ENCODE measurements at regions not wholly inside any gene's neighbourhood (a gene's known extent, or its start where the extent isn't known, plus 50 kb on each side); places are given as distances from the start of the nearest gene placed in this dataset.

DNA sequence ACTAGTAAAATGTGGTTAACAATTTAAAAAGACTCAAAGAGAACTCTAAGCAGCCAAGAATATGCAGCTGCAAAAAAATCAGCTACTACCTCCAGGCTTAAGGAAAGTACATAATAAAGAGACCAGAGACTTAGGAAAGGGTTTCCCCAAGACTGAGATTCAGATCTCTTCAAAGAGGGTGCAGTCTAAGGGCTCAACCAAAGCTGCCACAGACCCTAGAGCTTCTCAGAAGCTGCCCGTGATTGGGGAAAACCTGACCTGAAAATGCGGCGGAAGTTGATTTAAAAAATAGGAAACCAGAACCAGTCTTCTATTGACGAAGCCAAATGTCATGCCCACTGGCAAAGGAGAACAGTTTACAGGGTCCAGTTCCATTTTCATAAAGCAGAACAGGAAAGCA is 516.8 kb upstream of the MARCKS start (continued):
- TF ChIP-seq, protein P1, sequence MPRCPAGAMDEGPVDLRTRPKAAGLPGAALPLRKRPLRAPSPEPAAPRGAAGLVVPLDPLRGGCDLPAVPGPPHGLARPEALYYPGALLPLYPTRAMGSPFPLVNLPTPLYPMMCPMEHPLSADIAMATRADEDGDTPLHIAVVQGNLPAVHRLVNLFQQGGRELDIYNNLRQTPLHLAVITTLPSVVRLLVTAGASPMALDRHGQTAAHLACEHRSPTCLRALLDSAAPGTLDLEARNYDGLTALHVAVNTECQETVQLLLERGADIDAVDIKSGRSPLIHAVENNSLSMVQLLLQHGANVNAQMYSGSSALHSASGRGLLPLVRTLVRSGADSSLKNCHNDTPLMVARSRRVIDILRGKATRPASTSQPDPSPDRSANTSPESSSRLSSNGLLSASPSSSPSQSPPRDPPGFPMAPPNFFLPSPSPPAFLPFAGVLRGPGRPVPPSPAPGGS (IDR thresholded peaks at IDR 0.05) = no peak

DNA sequence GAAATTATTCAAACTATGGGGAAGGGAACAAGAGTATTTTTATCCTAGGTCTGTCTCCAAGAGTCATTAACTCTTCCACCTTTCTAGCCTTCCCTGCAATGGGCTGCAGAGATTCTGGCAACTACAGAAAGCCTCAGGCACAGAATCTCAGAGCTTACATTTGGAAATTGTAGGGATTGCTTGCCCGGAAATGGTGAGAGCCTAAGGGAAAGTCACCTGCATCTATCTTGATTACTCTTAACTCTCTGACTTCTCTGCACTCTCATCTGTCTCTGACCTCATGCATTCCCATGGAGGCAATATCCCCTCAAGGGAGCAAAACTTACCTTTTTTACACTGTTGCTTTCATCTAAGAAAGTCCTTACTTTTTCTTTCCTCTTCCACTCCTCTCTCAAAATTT is 513.2 kb upstream of the MARCKS start:
- 46% methylated on average over 1 of the region's 1 CpG for WGBS (ENCODE audit: missing lambda C conversion rate)
- no peak for FAIRE-seq
- CTCF ChIA-PET = no interaction called here
- ATAC-seq = no peak
- no peak overlapping the region for H3K4me3 ChIP-seq
- DNase-seq (ENCODE audit: low read depth in 1 of 2, low spot score in 1 of 2) = no peak
- H3K9me3 ChIP-seq = no peaks in the 10 kb centered on the region
- TF ChIP-seq NFE2L2 (conservative IDR thresholded peaks at IDR 0.05; ENCODE audit: low read length) = no peak
- TF ChIP-seq HEYL (CRISPR knock-in tag; IDR thresholded peaks at IDR 0.05) = no peak
- no peak for TF ChIP-seq RCOR1 (IDR thresholded peaks at IDR 0.05; ENCODE audit: low read depth, low read length)
- TF ChIP-seq BHLHE40 (IDR thresholded peaks at IDR 0.05; ENCODE audit: low read depth, low read length) = no peak
- no peak overlapping the region for H3K4me2 ChIP-seq
- POLR2A ChIA-PET = no interaction called here
- H3K27ac ChIP-seq = no peak overlapping the region
- 0 out of 3 replicates have a peak, but pooled peaks cover 4% of the 10 kb centered on the region for H3K4me1 ChIP-seq

DNA sequence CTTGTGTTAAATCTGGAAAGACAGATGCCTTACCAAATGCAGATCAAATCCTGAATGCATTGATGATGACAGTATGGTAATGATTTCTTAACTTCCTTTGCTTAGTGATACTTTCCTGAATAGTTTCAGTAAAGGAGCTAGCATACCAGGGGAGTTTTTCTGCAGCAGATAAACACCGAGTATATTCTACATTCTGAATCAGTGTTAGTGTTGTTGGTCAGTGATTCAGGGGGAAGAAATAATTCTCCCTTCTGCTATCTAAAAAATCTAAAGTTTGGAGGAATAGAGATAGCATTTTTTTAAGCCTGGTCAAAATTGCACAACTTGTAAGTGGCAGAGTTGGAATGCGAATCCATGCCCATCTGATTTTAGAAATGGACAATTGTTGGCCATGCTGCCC is 512.2 kb upstream of the MARCKS start:
- CTCF ChIA-PET = no interaction called here

DNA sequence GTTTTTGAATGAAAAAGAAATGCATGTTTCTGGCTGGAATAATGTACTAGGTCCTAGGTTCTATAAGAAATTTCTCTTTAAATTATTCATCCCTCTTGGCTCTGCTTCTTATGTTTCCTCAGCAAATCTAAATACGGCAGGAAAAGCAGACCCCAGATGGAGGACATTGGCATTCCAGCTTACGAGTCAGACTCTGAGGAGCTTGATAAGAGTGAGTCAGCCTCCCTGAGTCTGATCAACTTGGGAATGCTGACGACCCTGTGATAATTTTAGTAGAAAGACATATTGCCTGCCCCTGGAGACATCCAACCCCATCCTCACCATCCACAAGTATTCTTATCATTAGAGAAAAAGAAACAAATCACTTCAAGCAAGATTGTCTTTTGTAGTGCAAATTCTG is 509.7 kb upstream of the MARCKS start:
- H3K4me1 ChIP-seq = peaks cover 22% of the 10 kb centered on the region
- ATAC-seq (no peak), DNase-seq (ENCODE audit: low read depth in 1 of 2, low spot score in 1 of 2) (no peak), FAIRE-seq (no peak)
- CTCF ChIA-PET = no interaction called here
- 0 out of 3 replicates have a peak overlapping the region, but pooled peaks have one; percentile 6 for H3K4me2 ChIP-seq
- H3K9me3 ChIP-seq = no peaks in the 10 kb centered on the region
- H3K4me3 ChIP-seq = no peak overlapping the region
- TF ChIP-seq, protein P2, sequence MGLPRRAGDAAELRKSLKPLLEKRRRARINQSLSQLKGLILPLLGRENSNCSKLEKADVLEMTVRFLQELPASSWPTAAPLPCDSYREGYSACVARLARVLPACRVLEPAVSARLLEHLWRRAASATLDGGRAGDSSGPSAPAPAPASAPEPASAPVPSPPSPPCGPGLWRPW (IDR thresholded peaks at IDR 0.05) = no peak
- no peak for TF ChIP-seq SMC3 (IDR thresholded peaks at IDR 0.05)
- no peak for TF ChIP-seq CHD2 (IDR thresholded peaks at IDR 0.05; ENCODE audit: low read length, partially characterized antibody)
- no peak for TF ChIP-seq RCOR1 (IDR thresholded peaks at IDR 0.05; ENCODE audit: low read depth, low read length)
- TF ChIP-seq, protein P3, sequence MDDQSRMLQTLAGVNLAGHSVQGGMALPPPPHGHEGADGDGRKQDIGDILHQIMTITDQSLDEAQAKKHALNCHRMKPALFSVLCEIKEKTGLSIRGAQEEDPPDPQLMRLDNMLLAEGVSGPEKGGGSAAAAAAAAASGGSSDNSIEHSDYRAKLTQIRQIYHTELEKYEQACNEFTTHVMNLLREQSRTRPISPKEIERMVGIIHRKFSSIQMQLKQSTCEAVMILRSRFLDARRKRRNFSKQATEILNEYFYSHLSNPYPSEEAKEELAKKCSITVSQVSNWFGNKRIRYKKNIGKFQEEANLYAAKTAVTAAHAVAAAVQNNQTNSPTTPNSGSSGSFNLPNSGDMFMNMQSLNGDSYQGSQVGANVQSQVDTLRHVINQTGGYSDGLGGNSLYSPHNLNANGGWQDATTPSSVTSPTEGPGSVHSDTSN (IDR thresholded peaks at IDR 0.05) = no peak
- TF ChIP-seq FOXS1 (CRISPR knock-in tag; IDR thresholded peaks at IDR 0.05) = no peak
- no peak for TF ChIP-seq FOSL2 (IDR thresholded peaks at IDR 0.05)
- TF ChIP-seq FOSL2 (CRISPR knock-in tag; IDR thresholded peaks at IDR 0.05) = no peak
- no peak for TF ChIP-seq RARB (CRISPR knock-in tag; IDR thresholded peaks at IDR 0.05)
- TF ChIP-seq, protein P4, sequence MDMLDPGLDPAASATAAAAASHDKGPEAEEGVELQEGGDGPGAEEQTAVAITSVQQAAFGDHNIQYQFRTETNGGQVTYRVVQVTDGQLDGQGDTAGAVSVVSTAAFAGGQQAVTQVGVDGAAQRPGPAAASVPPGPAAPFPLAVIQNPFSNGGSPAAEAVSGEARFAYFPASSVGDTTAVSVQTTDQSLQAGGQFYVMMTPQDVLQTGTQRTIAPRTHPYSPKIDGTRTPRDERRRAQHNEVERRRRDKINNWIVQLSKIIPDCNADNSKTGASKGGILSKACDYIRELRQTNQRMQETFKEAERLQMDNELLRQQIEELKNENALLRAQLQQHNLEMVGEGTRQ (IDR thresholded peaks at IDR 0.05) = no peak
- TF ChIP-seq MAZ (IDR thresholded peaks at IDR 0.05; ENCODE audit: borderline replicate concordance, low read depth, low read length) = no peak
- TF ChIP-seq CBX2 (IDR thresholded peaks at IDR 0.05; ENCODE audit: borderline replicate concordance, low read depth) = no peak
- no peak for TF ChIP-seq MYC (IDR thresholded peaks at IDR 0.05; ENCODE audit: borderline replicate concordance, low read length)
- TF ChIP-seq JUNB (IDR thresholded peaks at IDR 0.05) = no peak
- no peak for TF ChIP-seq CEBPB (IDR thresholded peaks at IDR 0.05)
- no peak for TF ChIP-seq GATA3 (IDR thresholded peaks at IDR 0.05; ENCODE audit: borderline replicate concordance)
- TF ChIP-seq TP53 (CRISPR knock-in tag; IDR thresholded peaks at IDR 0.05) = no peak
- POLR2A ChIA-PET = no interaction called here
- peak overlapping the region in 1 of 2 experiments; percentile 49; a peak in 3 of 6 replicates for H3K27ac ChIP-seq
- WGBS (ENCODE audit: missing lambda C conversion rate) = 17% methylated on average over 3 of the region's 3 CpGs

More for the DNA sequence above, 512.2 kb upstream of the MARCKS start:
- TF ChIP-seq, protein P3 (IDR thresholded peaks at IDR 0.05) = no peak
- TF ChIP-seq ZSCAN20 (CRISPR knock-in tag; IDR thresholded peaks at IDR 0.05) = no peak
- TF ChIP-seq KDM5A (IDR thresholded peaks at IDR 0.05) = no peak
- TF ChIP-seq MAZ (IDR thresholded peaks at IDR 0.05; ENCODE audit: borderline replicate concordance, low read depth, low read length) = no peak
- no peak for TF ChIP-seq HEYL (CRISPR knock-in tag; IDR thresholded peaks at IDR 0.05)
- TF ChIP-seq TP53 (CRISPR knock-in tag; IDR thresholded peaks at IDR 0.05) = no peak
- TF ChIP-seq NFE2L2 (conservative IDR thresholded peaks at IDR 0.05; ENCODE audit: low read length) = no peak
- TF ChIP-seq, protein P5, sequence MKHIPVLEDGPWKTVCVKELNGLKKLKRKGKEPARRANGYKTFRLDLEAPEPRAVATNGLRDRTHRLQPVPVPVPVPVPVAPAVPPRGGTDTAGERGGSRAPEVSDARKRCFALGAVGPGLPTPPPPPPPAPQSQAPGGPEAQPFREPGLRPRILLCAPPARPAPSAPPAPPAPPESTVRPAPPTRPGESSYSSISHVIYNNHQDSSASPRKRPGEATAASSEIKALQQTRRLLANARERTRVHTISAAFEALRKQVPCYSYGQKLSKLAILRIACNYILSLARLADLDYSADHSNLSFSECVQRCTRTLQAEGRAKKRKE (CRISPR knock-in tag; IDR thresholded peaks at IDR 0.05; ENCODE audit: low read depth) = no peak
- no peak for TF ChIP-seq MYC (IDR thresholded peaks at IDR 0.05; ENCODE audit: borderline replicate concordance, low read length)
- no peak for TF ChIP-seq HOXB13 (CRISPR knock-in tag; IDR thresholded peaks at IDR 0.05; ENCODE audit: low read depth)
- TF ChIP-seq ZC3H11A (IDR thresholded peaks at IDR 0.05) = no peak
- TF ChIP-seq ZFP36 (IDR thresholded peaks at IDR 0.05; ENCODE audit: borderline replicate concordance, partially characterized antibody) = no peak
- no peak for TF ChIP-seq CHD4 (IDR thresholded peaks at IDR 0.05; ENCODE audit: borderline replicate concordance)
- TF ChIP-seq, protein P2 (IDR thresholded peaks at IDR 0.05) = no peak
- TF ChIP-seq BHLHE40 (IDR thresholded peaks at IDR 0.05; ENCODE audit: low read depth, low read length) = no peak
- TF ChIP-seq RNF2 (IDR thresholded peaks at IDR 0.05; ENCODE audit: borderline replicate concordance, low read depth) = no peak
- TF ChIP-seq ESRRA (IDR thresholded peaks at IDR 0.05; ENCODE audit: borderline replicate concordance, low read length) = no peak
- WGBS (ENCODE audit: missing lambda C conversion rate) = 87% methylated on average over 2 of the region's 2 CpGs
- Histone ChIP-seq H3K4me3 (no peak overlapping the region), H3K4me2 (no peak overlapping the region), H3K4me1 (0 out of 3 replicates have a peak, but pooled peaks cover 4% of the 10 kb centered on the region), H3K9me3 (no peaks in the 10 kb centered on the region), H3K27ac (no peak overlapping the region)
- no peak for ATAC-seq
- no peak for DNase-seq (ENCODE audit: low read depth in 1 of 2, low spot score in 1 of 2)
- FAIRE-seq = no peak
- POLR2A ChIA-PET = no interaction called here

Measured in A549 (cell line).